BJ (cell line): ENCODE measurements at regions not wholly inside any gene's neighbourhood (a gene's known extent, or its start where the extent isn't known, plus 50 kb on each side); places are given as distances from the start of the nearest gene placed in this dataset.

Experiments used
- CTCF ChIA-PET: fragments of 350-600 bp; formaldehyde crosslinking; extraction: SDS; loops from one replicate; lab custom pipeline; 2021; ENCODE audit warnings: antibody characterized with exemption, inconsistent platforms; lab: Yijun Ruan, JAX
- POLR2A ChIA-PET: fragments of 300-600 bp; sonication (Branson Sonifier 250); formaldehyde crosslinking; extraction: SDS; loops from one replicate; lab custom pipeline; 2021; ENCODE audit warnings: antibody characterized with exemption; lab: Charles Lee
- DNase-seq: peaks from one replicate; pipeline ENCODE4 v3.0.0-alpha.2; 2011; ENCODE audit warnings: low read depth
- H3K27me3 ChIP-seq: 2 replicates; pipeline ENCODE4 v1.6.0; 2011; ENCODE audit warnings: low read length; ENCODE audit not compliant: control insufficient read depth, insufficient read depth
- H3K36me3 ChIP-seq: 2 replicates; pipeline ENCODE4 v1.5.1; 2011; ENCODE audit warnings: low read length; ENCODE audit not compliant: control insufficient read depth, insufficient read depth
- H3K4me3 ChIP-seq: 2 replicates; pipeline ENCODE4 v1.5.1; 2011; ENCODE audit warnings: low read depth, mild to moderate bottlenecking, control low read depth, low read length
- CTCF ChIP-seq: IDR thresholded peaks from 2 replicates; pipeline ENCODE4 v1.5.1; 2011; ENCODE audit warnings: low read depth, mild to moderate bottlenecking, control low read depth, inconsistent platforms, low read length, moderate library complexity; ENCODE audit not compliant: insufficient read depth

- no peak for DNase-seq
- Histone ChIP-seq H3K4me3 (no peak overlapping the region), H3K27me3 (no peaks in the 10 kb centered on the region), H3K36me3 (no peaks in the 10 kb centered on the region)
- POLR2A ChIA-PET = no interaction called here
- CTCF ChIA-PET = interaction anchor here (0.7 kb wide), 1 partner anchor 220 kb away, joined by 3 read pairs; no protein-coding TSS in a partner anchor
- no peak for TF ChIP-seq CTCF
Measured at GRCh38 chr1:74952786-74953185, 181.4 kb upstream of the LHX8 start.

- no peaks in the 10 kb centered on the region for H3K36me3 ChIP-seq
- POLR2A ChIA-PET = no interaction called here
- H3K27me3 ChIP-seq = no peaks in the 10 kb centered on the region
- CTCF ChIA-PET = no interaction called here
- DNase-seq = no peak
- H3K4me3 ChIP-seq = no peak overlapping the region
- no peak for TF ChIP-seq CTCF
Measured at GRCh38 chr1:74953622-74954021, 180.6 kb upstream of the LHX8 start.

DNA sequence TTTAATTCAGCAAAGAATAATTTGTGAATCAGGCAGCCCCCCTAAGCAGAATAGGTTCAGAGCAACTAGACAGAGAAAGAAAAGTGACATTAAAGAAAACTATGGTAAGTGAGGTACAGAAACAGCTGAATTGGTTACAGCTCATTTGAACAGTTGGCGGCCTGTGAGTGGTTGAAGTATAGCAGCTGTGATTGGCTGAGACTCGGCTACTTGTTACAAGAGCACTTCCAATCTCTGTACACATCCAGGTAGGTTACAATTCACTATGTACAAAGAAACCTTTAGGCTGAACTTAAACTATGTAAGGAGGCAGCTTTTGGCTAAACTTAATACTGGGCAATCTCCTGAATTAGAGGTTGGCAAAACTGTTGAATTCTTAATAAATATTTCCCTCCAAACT, 171.1 kb upstream of the LHX8 start:
- ChIA-PET CTCF (interaction anchor here (0.5 kb wide), 1 partner anchor 267 kb away, joined by 3 read pairs; no protein-coding TSS in a partner anchor), POLR2A (no interaction called here)
- Histone ChIP-seq H3K27me3 (no peaks in the 10 kb centered on the region), H3K36me3 (no peaks in the 10 kb centered on the region), H3K4me3 (no peak overlapping the region)
- no peak for DNase-seq
- TF ChIP-seq CTCF = no peak

- TF ChIP-seq CTCF = no peak
- no peaks in the 10 kb centered on the region for H3K36me3 ChIP-seq
- ChIA-PET CTCF (no interaction called here), POLR2A (no interaction called here)
- H3K4me3 ChIP-seq = no peak overlapping the region
- no peaks in the 10 kb centered on the region for H3K27me3 ChIP-seq
- no peak for DNase-seq
Measured at GRCh38 chr1:74964508-74965102, 169.6 kb upstream of the LHX8 start.

GRCh38 chr1:74969566-74970135, 164.5 kb upstream of the LHX8 start:
- CTCF ChIA-PET = no interaction called here
- H3K36me3 ChIP-seq = no peaks in the 10 kb centered on the region
- POLR2A ChIA-PET = no interaction called here
- no peak for DNase-seq
- no peaks in the 10 kb centered on the region for H3K27me3 ChIP-seq
- no peak for TF ChIP-seq CTCF
- H3K4me3 ChIP-seq = no peak overlapping the region
